Putamen (tissue), 1 donor: ENCODE measurements at regions not wholly inside any gene's neighbourhood (a gene's known extent, or its start where the extent isn't known, plus 50 kb on each side); places are given as distances from the start of the nearest gene placed in this dataset.
"Not testable (repeated sequence)": the region's sequence is repeated elsewhere in the genome, so short reads cannot be mapped to it uniquely, and the experiment has no call there.

ENCODE experiments used
- DNase-seq: peaks from one replicate; pipeline ENCODE4 v3.0.0-alpha.2; 2016; ENCODE audit warnings: low spot score

DNA sequence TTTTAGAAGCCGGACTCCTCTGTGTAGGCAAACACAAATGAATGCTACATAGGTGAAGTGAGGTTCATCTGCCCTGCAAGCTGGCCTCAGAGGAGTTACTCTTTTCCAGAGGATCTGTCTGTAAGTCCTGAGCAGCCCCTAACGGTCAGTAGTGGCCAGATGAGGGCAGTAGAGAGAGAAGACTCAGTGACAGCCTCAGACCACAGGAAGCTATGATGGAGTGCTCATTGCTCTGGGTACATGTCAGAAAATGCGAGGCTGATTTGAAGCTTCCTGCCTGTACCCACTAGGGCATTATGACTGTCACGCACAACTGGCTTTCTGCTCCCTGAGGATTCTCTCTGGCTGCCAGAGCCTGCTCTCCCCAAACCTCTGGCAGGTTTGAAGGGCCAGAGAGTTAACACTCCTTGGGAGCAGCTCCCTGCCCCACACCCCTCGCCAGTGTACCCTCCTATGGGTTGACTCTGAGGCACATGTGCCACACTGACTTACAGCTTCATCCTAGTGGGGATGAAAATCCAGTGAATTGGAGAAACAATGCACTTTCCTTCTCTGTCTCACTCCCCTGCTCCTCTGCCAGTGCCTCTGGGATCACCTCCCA lies 141.5 kb downstream of the GABRG2 start:
- DNase-seq = peak; percentile 5

DNA sequence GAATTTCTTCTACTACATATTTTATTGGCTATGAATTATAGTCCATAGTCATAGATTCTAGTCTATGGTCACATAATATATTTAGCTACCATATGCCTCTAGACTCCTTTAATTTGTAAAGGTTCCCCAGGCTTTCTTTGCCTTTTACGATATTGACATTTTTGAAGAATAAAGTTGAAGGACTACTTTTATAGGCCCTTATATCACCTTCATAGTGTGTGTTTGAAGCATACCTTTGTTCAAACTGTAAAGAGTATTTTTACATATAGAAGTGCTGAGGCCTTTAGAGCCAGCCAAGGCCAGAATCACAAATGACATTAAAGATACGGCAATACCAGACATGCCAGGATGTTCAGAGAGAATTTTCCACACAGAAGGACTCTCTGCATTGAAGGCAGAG lies 147.0 kb downstream of the GABRG2 start:
- no peak for DNase-seq

DNA sequence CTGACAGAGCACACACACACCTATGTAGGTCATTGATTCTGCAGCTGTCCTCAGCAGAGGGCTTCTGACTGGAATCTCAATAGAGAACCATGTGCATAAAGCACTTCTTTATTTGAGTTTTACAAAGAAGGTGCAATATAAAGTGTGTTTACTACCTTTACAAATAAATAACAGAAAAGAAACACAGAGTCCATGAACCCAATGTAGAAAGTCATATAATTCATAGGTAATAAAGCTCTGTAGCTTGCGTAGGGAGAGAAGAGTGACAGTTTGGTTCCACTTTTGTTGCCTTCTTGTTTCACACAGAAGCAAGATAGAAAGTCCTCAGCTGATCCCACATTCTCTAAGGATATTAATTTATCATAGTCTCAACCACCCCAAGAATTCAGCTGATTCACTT lies 149.5 kb downstream of the GABRG2 start:
- DNase-seq = no peak

DNA sequence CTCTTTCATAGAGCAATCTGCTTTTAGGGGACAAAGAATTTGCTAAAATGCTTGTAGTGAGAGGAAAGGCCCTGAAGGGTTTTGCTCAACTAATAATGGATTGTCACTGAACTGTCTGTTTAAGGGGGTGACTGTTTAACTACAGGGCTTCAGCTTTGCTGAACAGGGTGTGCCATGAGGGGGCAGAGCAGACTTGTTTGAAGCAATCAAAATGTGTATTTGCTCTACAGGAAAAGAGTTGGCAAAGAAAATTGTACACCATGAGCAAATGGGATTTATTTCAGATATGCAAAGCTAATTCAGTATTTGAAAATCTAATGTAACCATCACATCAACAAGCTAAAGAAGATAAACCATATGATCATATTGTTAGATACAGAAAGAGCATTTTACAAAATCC lies 154.3 kb downstream of the GABRG2 start:
- no peak for DNase-seq

DNA sequence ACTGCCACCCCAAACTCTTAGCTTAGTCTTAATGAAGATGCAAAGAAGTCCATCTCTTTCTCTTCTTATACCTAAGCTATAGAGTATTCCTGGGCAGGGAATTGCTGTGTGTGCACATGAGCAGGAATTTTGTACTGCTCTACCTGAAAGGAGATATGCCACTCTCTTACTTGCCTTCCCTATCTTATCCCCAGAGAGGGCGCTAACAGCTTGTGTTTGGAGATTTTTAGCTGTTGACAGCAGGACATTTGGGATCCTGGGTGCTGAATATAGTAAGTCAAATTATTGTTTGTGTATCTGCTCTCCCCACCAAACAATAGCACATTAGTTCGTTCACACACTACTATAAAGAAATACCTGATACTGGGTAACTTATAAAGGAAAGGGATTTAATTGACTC lies 159.5 kb downstream of the GABRG2 start:
- DNase-seq = no peak

DNA sequence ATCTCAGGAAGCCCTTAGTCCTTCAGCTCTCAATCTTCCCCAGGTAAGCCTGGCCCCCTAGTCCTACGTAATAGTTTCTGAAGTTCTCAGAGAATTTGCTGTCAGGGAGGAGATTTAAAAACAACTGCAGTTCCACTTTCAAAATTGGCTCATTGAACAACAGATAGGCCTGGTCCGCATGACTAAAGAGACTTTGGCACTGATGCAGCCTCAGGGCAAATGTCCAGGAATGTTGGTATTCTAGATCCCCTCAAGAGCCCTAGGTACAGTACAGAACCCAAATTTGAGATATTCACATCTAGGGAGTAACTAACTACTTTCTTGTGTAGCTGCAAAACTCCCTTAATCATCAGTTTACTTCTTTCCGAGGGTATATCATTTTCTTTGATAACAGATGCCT lies 162.8 kb downstream of the GABRG2 start:
- no peak for DNase-seq

DNA sequence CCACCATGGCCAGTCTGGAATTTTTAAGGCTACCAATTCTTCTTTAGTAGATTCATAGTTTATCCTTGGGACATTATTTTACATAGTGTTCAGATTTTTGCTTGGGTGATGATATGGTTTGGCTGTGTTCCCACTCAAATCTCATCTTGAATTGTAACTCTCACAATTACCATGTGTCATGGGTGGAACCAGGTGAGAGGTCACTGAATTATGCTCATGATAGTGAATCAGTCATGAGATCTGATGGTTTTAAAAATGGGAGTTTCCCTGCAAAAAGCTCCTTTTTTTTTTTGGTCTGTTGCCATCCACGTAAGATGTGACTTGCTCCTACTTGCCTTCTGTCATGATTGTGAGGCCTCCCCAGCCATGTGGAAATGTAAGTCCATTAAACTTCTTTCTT lies 163.9 kb downstream of the GABRG2 start:
- DNase-seq = no peak

DNA sequence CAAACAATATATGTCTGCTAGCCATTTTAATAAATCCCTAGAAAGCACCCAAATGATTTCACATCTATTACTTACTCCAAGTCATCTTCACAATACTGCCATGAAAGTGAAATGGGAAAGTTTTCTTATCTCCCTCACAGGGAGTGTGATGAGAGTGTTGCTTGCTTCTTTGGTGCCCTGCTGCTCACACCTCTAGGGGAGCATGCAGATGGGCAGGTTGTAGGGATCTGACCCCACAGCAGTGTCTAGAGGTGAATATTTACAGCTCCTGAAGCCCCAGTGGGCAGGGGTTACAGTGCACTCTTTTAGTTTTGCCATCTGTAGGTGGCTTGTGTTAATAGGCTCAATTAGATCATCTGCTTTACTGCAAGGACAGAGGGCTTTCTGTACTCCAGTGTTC lies 173.2 kb downstream of the GABRG2 start:
- no peak for DNase-seq

DNA sequence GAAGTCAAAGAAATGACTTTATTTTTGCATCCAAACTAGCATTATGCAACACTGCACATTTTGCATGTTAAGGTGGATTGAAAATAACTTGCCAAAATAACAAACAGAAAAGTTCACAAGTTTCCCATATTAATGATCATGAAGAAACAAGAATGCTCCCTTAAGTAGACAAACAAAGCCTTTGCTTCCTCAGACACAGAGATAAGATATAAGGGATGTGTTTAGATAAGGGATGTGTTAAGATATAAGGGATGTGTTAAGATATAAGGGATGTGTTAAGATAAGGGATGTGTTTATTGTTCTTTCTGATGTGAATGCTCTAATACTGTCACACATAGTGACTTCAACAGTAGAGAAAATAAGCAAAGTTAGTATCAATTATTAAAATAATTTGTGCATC lies 174.8 kb downstream of the GABRG2 start:
- DNase-seq = no peak

DNA sequence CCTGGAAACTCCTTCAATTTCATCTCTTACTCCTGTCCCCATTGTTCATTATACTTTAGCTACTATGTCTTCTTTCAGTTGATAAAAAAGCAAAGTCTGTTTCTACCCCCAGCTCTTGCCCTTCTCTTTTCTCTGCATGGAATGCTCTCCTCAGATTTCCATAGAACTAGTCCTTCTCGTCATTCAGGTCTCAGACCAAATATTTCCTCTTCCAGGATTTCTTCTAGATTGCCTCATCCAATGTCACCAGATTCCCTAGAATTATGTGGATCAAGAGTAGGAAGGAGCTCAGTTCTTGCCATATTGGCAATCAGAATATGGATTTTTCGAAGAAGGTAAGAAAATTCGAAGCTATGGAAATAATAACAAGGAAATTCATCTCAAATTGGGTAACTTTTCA lies 176.1 kb downstream of the GABRG2 start:
- no peak for DNase-seq

DNA sequence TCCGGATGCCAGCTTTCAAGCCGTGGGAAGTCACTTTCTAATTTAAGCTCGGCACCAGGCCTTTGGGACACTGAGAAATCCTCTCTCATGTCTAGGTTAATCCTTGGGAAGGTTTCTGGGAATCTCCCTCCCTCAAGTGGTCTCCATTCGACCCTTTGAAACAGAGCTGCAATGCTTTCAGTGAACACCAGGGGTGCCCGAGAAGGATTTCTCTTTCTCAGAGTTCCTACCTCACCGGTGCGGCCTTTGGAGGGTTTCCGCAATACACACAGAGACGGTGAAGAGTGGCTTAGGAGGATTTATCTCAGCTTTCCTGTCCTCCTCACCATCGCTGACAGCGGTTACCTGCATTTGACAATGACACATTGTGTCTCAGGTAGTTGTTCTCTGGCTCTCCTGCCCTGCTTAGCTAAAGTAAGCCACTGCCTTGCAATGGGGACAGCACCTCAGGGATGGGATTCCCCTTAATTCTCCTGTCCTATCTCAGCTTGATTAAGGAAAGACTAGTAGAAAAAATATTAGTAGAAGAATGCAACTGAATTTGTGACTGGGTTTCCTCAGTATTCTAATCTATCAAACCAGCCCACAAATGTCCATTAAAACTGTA lies 180.6 kb downstream of the GABRG2 start:
- DNase-seq = no peak

DNA sequence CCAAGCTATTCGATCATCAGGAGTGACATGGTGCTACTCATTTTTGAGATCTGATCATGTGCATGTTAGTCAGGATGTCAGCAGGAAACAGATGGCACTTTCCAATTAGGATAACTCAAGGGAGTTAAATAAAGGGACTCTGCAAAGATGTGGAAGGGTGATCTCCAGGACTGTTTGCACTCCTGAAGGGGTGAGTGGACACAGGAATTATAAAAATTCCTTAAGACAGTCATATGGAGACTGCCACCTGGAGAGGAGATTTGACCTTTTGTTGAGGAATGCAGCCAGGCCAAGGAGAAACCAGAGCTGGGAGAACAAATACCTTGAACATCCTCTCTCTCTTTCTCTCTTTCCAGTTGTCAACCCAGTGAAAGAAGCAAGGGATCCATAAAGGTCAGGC lies 189.1 kb downstream of the GABRG2 start:
- DNase-seq = no peak

DNA sequence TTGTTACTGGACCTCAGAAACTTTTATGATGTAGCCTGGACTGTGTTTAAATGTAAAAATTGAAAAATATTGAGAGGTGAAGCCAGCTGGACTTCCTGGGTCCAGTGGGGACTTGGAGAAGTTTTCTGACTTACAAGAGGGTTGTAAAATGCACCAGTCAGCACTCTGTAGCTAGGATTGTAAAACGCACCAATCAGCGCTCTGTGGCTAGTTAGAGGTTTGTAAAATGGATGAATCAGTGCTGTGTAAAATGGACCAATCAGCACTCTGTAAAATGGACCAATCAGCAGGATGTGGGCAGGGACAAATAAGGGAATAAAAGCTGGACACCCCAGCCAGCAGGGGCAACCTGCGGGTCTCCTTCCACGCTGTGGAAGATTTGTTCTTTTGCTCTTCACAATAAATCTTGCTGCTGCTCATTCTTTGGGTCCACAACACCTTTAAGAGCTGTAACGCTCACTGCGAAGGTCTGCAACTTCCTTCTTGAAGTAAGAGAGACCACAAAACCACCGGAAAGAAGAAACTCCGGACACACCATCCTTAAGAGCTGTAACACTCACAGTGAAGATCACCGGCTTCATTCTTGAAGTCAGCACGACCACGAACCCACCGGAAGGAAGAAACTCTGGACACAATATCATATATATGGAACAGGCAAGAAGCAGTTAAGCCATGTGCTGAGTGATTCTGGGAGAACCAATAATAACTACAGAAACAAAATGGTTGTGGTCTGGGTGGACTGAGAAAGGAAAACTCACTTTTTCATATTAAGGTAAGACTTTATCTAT lies 201.3 kb downstream of the GABRG2 start:
- DNase-seq = no peak

DNA sequence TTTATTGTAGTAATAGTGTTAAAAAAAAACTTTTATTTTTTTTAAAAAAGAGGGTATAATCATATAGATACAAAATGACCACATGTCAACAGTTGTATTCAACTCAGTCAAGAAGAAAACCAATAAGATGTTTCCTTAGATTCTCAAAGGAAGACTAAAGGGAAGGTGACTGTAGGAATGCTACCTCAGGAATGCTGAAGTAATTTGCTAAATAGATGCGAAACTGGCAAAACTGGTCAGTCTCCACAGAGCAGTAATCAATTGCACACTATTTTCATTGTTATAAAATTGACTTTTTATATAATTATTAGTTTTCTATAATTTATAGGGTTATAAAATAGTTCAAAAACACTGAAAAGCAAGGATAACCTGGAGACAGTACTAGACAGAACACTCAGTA lies 204.8 kb downstream of the GABRG2 start:
- no peak for DNase-seq

DNA sequence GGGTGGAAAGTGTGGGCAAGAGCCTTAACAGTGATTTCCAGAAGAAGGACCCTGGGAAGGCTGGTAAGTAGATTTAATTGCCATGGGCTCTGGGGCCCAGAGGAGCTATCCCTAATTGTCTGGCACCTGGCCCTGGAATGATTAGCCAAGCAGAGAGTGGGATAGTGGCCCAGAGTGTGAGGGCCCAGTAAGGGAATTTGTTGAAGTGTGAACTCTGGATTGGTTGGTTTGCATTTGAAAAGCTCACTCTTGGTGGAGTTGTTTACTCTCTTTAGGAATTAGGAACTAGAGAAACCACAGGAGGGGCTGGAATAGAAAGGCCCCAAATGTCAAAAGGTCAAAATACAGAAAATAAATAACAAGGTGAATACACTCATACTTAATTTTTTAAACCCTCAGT lies 207.1 kb downstream of the GABRG2 start:
- peak; percentile 7 for DNase-seq

DNA sequence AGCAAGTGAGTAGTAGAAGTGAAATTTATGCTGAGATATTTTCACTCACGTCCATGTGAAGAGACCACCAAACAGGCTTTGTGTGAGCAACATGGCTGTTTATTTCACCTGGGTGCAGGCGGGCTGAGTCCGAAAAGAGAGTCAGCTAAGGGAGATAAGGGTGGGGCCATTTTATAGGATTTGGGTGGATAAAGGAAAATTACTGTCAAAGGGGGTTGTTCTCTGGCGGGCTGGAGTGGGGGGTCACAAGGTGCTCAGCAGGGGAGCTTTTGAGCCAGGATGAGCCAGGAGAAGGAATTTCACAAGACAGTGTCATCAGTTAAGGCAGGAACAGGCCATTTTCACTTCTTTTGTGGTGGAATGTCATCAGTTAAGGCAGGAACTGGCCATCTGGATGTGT lies 207.8 kb downstream of the GABRG2 start:
- not testable (repeated sequence) for DNase-seq

DNA sequence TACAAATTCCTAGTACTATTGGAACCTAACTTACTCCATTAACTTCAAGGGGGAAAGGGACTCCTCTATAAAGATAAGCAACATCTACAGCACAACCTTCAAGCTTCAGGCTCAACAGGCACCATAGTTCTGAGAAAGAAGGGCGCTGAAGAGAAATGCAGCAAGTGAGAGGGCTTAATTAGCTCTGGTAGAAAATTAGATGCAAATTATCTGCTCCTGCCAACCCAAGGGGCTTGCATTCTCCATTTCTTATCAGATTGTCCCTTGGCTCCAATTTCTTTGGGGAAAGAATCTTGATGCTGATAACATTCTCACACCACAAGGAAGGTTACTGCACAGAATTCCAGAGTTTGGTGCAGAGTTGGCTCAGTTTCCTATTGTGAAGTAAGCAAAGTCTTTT lies 214.6 kb downstream of the GABRG2 start:
- no peak for DNase-seq

DNA sequence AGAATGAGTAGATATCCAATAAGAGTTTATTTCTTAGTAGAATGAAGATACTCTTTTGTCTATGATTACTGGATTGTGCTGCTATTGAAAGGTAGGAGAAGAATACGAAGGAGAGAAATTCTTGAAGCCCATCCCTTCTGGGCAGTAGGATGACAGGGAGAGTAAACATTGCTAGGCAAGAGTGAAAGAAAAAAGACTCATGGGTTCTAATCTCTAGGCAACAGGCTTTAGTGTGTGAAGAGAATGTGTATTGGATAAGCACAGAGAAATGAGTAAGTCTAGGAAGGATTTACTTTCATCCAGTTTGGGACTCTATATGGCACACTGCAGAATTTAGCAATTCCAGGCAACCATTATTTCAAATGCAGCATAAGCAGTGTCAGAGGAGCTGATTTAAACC lies 216.0 kb downstream of the GABRG2 start:
- no peak for DNase-seq

DNA sequence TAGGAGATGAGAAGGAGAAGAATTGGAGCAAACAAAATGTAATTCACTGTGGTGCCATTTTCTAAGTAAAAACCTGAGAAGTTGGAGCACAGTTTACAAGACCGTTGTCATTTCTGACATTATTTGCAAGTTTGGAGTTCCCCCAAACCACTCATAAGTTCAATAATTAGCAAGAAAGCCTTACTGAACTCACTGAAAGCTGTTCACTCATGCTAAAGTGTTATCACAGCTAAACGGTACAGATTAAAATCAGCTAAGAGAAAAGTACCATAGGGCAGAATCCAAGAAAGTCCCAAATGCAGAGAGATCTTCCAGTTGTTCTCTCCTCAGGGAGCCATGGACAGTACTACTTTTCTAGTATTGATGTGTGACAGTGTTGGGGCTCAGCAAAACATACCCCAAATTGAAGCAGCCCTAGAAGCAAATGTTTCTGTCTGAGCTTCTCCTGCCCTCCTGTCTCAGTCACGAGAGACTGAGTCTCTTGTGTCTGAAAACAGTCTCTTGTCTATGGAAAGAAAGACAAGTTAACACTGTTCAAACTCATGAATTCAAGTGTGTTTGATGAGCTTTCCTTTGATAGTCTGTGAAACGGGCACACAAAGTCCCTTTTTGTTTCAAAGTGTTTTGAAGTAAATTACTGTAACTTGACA lies 221.2 kb downstream of the GABRG2 start:
- no peak for DNase-seq

DNA sequence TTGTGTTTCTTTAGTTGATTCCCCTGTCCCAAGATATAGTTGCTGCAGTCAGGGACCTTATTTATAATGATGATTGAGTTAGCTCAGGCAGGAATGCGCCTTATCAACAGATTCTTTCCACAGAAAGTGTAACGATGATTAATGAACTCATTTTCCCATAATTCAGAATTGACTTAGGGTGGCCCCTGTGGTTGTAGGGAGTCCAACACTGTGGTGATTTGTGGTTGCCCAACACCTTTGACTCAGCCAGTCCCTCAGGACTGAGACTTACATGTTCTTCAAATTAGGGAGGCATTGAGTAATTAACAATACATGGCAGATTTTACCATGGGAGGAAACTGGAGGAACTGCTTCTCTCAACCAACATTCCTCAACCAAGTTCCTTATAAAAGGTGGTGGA lies 221.9 kb downstream of the GABRG2 start:
- no peak for DNase-seq

DNA sequence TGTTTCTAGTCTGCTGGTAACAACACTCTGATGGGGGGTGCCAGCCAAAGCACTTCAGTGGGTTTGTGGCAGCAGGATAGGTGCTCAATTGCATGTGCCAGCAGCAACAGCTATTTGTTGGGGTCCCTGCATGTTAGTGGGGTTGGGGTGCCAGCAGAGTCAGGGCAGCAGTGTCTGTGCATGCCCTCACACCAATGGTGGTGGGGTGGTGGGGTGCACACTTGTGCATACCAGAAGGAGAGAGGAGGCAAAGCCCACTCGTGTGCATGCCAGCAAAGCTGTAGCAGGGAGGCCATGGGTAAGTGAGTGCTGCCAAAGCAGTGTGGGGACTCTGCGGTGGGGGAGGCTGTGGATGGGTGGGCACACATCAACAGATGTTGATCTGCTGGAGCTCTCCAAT lies 232.2 kb downstream of the GABRG2 start:
- no peak for DNase-seq

DNA sequence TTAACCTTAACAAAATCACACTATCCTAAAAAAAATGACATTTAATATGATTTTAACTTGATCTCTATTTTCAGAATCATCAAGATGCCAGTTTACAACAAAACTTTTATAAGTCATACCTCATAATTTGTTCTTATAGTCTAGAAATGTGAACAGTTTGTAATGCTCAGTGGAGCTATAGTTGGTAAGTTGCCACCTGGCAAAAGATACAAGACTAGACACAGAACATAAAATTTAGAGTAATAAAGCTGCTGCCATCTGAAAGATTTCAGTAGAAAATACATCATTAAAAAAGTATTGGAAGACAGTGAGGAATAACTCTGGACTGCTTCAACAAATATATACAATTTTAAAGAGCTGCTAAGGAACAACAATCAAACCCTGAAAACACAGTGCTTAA lies 233.8 kb downstream of the GABRG2 start:
- DNase-seq = no peak

DNA sequence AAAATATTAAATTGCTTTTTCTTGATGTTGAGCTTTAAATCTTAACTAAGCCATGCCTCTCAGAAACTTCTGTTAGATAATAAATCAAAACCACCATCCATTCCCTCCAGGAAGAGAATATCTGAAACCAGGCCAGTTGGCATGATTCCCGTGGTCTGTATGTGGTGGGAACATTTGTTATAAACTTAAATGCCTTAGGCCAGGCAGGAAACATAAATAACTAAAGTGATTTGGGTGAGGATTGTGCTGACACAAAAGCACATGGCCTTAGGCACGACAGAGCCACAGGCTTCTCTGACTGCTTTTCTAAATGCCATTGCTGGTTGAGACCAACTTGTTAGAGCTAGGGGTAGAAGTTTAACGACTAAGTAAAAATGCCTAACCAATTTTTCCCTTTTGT lies 255.9 kb downstream of the GABRG2 start:
- no peak for DNase-seq
